ENCODE measurements at regions not wholly inside any gene's neighbourhood (a gene's known extent, or its start where the extent isn't known, plus 50 kb on each side); places are given as distances from the start of the nearest gene placed in this dataset.

DNA sequence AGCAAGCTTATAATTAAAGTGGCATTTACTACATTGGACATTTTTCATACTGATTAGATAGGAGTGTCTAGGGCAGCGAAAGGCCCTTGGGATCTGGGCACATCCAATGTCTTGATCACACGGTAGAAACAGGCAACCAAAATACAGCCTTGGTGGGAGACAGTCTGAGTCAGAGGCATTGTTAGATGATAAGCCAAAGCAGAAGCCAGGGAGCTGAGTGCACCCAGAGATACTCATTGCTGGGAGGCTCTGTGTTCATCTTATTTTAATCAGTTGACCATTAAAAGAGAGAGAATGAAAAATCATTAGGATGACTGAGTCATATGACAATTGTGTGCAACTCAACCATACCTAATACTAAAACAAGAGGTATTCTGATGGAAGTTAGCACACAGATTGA lies 109.5 kb downstream of the LCA5 start:
- TF ChIP-seq, protein P1, sequence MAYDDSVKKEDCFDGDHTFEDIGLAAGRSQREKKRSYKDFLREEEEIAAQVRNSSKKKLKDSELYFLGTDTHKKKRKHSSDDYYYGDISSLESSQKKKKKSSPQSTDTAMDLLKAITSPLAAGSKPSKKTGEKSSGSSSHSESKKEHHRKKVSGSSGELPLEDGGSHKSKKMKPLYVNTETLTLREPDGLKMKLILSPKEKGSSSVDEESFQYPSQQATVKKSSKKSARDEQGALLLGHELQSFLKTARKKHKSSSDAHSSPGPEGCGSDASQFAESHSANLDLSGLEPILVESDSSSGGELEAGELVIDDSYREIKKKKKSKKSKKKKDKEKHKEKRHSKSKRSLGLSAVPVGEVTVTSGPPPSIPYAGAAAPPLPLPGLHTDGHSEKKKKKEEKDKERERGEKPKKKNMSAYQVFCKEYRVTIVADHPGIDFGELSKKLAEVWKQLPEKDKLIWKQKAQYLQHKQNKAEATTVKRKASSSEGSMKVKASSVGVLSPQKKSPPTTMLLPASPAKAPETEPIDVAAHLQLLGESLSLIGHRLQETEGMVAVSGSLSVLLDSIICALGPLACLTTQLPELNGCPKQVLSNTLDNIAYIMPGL (CRISPR knock-in tag; IDR thresholded peaks at IDR 0.05; ENCODE audit: borderline replicate concordance in 1 of 2, low read depth in 1 of 2), result no peak
- TF ChIP-seq, protein P2, sequence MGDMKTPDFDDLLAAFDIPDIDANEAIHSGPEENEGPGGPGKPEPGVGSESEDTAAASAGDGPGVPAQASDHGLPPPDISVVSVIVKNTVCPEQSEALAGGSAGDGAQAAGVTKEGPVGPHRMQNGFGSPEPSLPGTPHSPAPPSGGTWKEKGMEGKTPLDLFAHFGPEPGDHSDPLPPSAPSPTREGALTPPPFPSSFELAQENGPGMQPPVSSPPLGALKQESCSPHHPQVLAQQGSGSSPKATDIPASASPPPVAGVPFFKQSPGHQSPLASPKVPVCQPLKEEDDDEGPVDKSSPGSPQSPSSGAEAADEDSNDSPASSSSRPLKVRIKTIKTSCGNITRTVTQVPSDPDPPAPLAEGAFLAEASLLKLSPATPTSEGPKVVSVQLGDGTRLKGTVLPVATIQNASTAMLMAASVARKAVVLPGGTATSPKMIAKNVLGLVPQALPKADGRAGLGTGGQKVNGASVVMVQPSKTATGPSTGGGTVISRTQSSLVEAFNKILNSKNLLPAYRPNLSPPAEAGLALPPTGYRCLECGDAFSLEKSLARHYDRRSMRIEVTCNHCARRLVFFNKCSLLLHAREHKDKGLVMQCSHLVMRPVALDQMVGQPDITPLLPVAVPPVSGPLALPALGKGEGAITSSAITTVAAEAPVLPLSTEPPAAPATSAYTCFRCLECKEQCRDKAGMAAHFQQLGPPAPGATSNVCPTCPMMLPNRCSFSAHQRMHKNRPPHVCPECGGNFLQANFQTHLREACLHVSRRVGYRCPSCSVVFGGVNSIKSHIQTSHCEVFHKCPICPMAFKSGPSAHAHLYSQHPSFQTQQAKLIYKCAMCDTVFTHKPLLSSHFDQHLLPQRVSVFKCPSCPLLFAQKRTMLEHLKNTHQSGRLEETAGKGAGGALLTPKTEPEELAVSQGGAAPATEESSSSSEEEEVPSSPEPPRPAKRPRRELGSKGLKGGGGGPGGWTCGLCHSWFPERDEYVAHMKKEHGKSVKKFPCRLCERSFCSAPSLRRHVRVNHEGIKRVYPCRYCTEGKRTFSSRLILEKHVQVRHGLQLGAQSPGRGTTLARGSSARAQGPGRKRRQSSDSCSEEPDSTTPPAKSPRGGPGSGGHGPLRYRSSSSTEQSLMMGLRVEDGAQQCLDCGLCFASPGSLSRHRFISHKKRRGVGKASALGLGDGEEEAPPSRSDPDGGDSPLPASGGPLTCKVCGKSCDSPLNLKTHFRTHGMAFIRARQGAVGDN (CRISPR knock-in tag; IDR thresholded peaks at IDR 0.05), result no peak
- no peak for TF ChIP-seq ZNF17 (CRISPR knock-in tag; IDR thresholded peaks at IDR 0.05)
- no peak for TF ChIP-seq PHB2 (IDR thresholded peaks at IDR 0.05; ENCODE audit: partially characterized antibody)
- no peak for TF ChIP-seq ZNF207 (IDR thresholded peaks at IDR 0.05; ENCODE audit: borderline replicate concordance)
- no peak for TF ChIP-seq CCAR2 (optimal IDR thresholded peaks at IDR 0.05; ENCODE audit: low read depth, low read length)
- TF ChIP-seq, protein P3, sequence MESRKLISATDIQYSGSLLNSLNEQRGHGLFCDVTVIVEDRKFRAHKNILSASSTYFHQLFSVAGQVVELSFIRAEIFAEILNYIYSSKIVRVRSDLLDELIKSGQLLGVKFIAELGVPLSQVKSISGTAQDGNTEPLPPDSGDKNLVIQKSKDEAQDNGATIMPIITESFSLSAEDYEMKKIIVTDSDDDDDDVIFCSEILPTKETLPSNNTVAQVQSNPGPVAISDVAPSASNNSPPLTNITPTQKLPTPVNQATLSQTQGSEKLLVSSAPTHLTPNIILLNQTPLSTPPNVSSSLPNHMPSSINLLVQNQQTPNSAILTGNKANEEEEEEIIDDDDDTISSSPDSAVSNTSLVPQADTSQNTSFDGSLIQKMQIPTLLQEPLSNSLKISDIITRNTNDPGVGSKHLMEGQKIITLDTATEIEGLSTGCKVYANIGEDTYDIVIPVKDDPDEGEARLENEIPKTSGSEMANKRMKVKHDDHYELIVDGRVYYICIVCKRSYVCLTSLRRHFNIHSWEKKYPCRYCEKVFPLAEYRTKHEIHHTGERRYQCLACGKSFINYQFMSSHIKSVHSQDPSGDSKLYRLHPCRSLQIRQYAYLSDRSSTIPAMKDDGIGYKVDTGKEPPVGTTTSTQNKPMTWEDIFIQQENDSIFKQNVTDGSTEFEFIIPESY (CRISPR knock-in tag; IDR thresholded peaks at IDR 0.05), result no peak
- no peak for TF ChIP-seq NR1H2 (CRISPR knock-in tag; IDR thresholded peaks at IDR 0.05; ENCODE audit: borderline replicate concordance, low read depth)
- TF ChIP-seq FOSL1 (CRISPR knock-in tag; IDR thresholded peaks at IDR 0.05; ENCODE audit: borderline replicate concordance), result no peak
- no peak for TF ChIP-seq POLR2A (IDR thresholded peaks at IDR 0.05; ENCODE audit: insufficient read depth in 1 of 2, low read depth in 2 of 2, low read length in 2 of 2)

All from HepG2 (cell line).